A549 (cell line): ENCODE measurements at regions not wholly inside any gene's neighbourhood (a gene's known extent, or its start where the extent isn't known, plus 50 kb on each side); places are given as distances from the start of the nearest gene placed in this dataset.
A peak's percentile ranks its signal among the peaks of the same experiment; 100 is the strongest.

Experiments used
- ATAC-seq, 2 experiments: fragments of 200-7000 bp in 1 of 2; fragments of >200 bp in 1 of 2; cut with Nextera tagmentation in 1 of 2; cut with Tn5 transposase in 1 of 2; 3 replicates each; pipeline versions ENCODE4 v1.8.0 to v1.9.1; 2018 to 2020; ENCODE audit warnings: mild to moderate bottlenecking in 1 of 2, moderate library complexity in 1 of 2
- CTCF ChIA-PET: fragments of 300-600 bp; sonication (Branson Sonifier 250); formaldehyde crosslinking; extraction: SDS; loops from one replicate; lab custom pipeline; 2021; ENCODE audit warnings: antibody characterized with exemption, inconsistent platforms; lab: Yijun Ruan, JAX
- POLR2A ChIA-PET: fragments of 350-600 bp; formaldehyde crosslinking; extraction: SDS; loops from one replicate; lab custom pipeline; 2021; ENCODE audit warnings: antibody characterized with exemption, inconsistent platforms; lab: Yijun Ruan, JAX
- DNase-seq, 2 experiments: peaks; one replicate each; pipeline versions ENCODE4 v3.0.0 to v3.0.0-alpha.2; 2011 to 2016; ENCODE audit warnings: low read depth in 1 of 2, low spot score in 1 of 2
- FAIRE-seq: peaks from 2 replicates; lab custom pipeline; 2011; peaks lifted over from hg19 to GRCh38; lab: Jason Lieb, UNC
- H3K27ac ChIP-seq, 2 experiments: fragments of >200 bp; sonication (Bioruptor Twin); formaldehyde crosslinking; 3 replicates each; pipeline ENCODE4 v1.5.1; 2016 to 2017
- H3K4me1 ChIP-seq: fragments of >200 bp; sonication (Bioruptor Twin); formaldehyde crosslinking; 3 replicates; pipeline ENCODE4 v1.6.1; 2016
- H3K4me2 ChIP-seq: fragments of >200 bp; sonication (Bioruptor Twin); formaldehyde crosslinking; 3 replicates; pipeline ENCODE4 v1.6.1; 2016
- H3K4me3 ChIP-seq: fragments of >200 bp; sonication (Bioruptor Twin); formaldehyde crosslinking; 3 replicates; pipeline ENCODE4 v1.5.1; 2016
- H3K9me3 ChIP-seq: fragments of >200 bp; sonication (Bioruptor Twin); formaldehyde crosslinking; 3 replicates; pipeline ENCODE4 v1.6.1; 2016
- CBX2 ChIP-seq: fragments of 200-600 bp; sonication (generic); IDR thresholded peaks from 2 replicates; pipeline ENCODE4 v1.6.1; 2016; ENCODE audit warnings: low read depth, mild to moderate bottlenecking, borderline replicate concordance
- CBX8 ChIP-seq: fragments of 200-600 bp; sonication (generic); IDR thresholded peaks from 2 replicates; pipeline ENCODE4 v1.6.1; 2016
- EHF ChIP-seq: fragments of 250-450 bp; sonication (Bioruptor Pico); IDR thresholded peaks from 2 replicates; pipeline ENCODE4 v1.5.0; 2020; ENCODE audit warnings: mild to moderate bottlenecking
- FOSB ChIP-seq: fragments of 250-450 bp; sonication (Bioruptor Pico); IDR thresholded peaks from 2 replicates; pipeline ENCODE4 v1.5.0; 2020; ENCODE audit warnings: mild to moderate bottlenecking, moderate library complexity
- FOSL2 ChIP-seq, 2 experiments: fragments of 450-650 bp in 1 of 2; fragments of >200 bp in 1 of 2; sonication (Bioruptor Twin) in 1 of 2; formaldehyde crosslinking; IDR thresholded peaks; 2 replicates each; pipeline versions ENCODE4 v1.5.0 to v1.6.1; 2016 to 2020; ENCODE audit warnings: mild to moderate bottlenecking in 1 of 2, moderate library complexity in 1 of 2
- HOXB13 ChIP-seq: fragments of 250-450 bp; sonication (Bioruptor Pico); IDR thresholded peaks from 2 replicates; pipeline ENCODE4 v1.5.0; 2020; ENCODE audit warnings: low read depth, mild to moderate bottlenecking, moderate library complexity
- HOXB5 ChIP-seq: fragments of 250-450 bp; sonication (Bioruptor Pico); IDR thresholded peaks from 2 replicates; pipeline ENCODE4 v1.5.0; 2020; ENCODE audit warnings: mild to moderate bottlenecking, moderate library complexity
- JUNB ChIP-seq: fragments of >200 bp; sonication (Bioruptor Twin); formaldehyde crosslinking; IDR thresholded peaks from 2 replicates; pipeline ENCODE4 v1.6.1; 2016
- MAFK ChIP-seq: fragments of 450-650 bp; IDR thresholded peaks from 2 replicates; pipeline ENCODE4 v1.6.1; 2014; ENCODE audit not compliant: partially characterized antibody
- MAZ ChIP-seq: fragments of 150-350 bp; IDR thresholded peaks from 2 replicates; pipeline ENCODE4 v1.6.1; 2014; ENCODE audit warnings: antibody characterized with exemption, low read depth, low read length, borderline replicate concordance
- PBX3 ChIP-seq: IDR thresholded peaks from 2 replicates; pipeline ENCODE4 v1.6.1; 2012
- POLR2A ChIP-seq: IDR thresholded peaks from 2 replicates; pipeline ENCODE4 v1.6.1; 2012; ENCODE audit warnings: mild to moderate bottlenecking, low read length
- POLR2AphosphoS2 ChIP-seq: conservative IDR thresholded peaks from 2 replicates; pipeline ENCODE4 v1.6.1; 2012; ENCODE audit warnings: low read length, improper control_type of control experiment, inconsistent platforms
- RAD21 ChIP-seq, 2 experiments: fragments of >200 bp in 1 of 2; sonication (Bioruptor Twin) in 1 of 2; formaldehyde crosslinking in 1 of 2; IDR thresholded peaks in 1 of 2; conservative IDR thresholded peaks in 1 of 2; 2 replicates in 1 of 2; 3 replicates in 1 of 2; pipeline ENCODE4 v1.6.1; 2012 to 2018; ENCODE audit warnings: inconsistent platforms in 1 of 2
- RARB ChIP-seq: fragments of 250-450 bp; sonication (Bioruptor Pico); IDR thresholded peaks from 2 replicates; pipeline ENCODE4 v1.8.0; 2021; ENCODE audit warnings: mild to moderate bottlenecking, moderate library complexity
- TFCP2L1 ChIP-seq: fragments of 250-450 bp; sonication (Bioruptor Pico); IDR thresholded peaks from 2 replicates; pipeline ENCODE4 v1.5.0; 2021; ENCODE audit warnings: mild to moderate bottlenecking
- TP53 ChIP-seq: fragments of 250-450 bp; sonication (Bioruptor Pico); IDR thresholded peaks from 2 replicates; pipeline ENCODE4 v1.5.0; 2021; ENCODE audit warnings: mild to moderate bottlenecking, moderate library complexity
- ZSCAN20 ChIP-seq: fragments of 250-450 bp; sonication (Bioruptor Pico); IDR thresholded peaks from 2 replicates; pipeline ENCODE4 v1.8.0; 2022; ENCODE audit warnings: mild to moderate bottlenecking, moderate library complexity
- WGBS: methylation state at CpG from one replicate; pipeline ENCODE4 v1.1.6; 2017; ENCODE audit errors: missing lambda C conversion rate; 5-methylcytosine and 5-hydroxymethylcytosine counted together
- small RNA-seq, 6 experiments: library from RNA; depleted of rRNA; stranded (forward); fragments of <200 nt; gene quantifications; one replicate each; pipeline ENCODE3, GENCODE V24; 2012
- TF ChIP-seq, protein P1 (sequence below): fragments of 200-600 bp; sonication (generic); IDR thresholded peaks from 2 replicates; pipeline ENCODE4 v1.6.1; 2016; ENCODE audit warnings: antibody characterized with exemption, mild to moderate bottlenecking, moderate library complexity

DNA sequence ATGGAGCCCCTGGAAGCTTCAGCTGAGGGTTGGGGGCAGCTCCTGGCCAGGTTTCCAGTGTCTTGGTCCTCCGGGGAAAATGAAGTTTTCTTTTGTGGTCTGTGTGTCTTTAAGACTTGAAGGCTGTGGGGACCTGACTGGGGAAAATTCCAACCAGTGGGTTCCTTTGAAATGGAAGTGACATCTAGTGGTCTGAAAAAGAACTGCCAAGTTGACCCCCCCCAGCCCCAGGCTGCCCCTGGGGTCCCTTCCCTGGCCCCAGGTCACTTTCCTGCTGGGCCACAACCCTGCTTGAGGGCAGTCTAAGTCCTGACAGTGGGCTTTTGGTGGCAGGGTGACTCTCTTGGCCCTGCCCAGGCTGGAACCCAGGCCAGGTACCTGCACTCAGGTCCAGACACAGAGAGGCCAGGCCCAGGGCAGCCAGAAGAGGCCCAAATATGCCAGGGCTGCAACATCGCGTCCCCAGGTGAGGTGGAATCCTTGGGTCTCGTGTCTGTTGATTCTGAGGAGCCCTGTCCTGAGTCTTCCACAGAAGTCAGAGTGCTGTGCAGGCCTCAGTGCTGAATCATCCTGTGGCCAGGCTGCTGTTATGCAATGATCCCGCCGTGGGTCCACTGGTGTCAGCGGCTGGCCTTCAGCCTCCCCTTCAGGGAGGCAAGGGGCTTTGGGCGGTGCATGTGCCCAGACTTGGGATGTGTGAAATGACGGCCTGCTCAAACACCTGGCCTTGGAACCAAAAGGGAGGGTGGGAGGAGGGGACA is 68.4 kb downstream of the VEGFA start (continued):
- TF ChIP-seq POLR2A: no peak
- TF ChIP-seq POLR2AphosphoS2: no peak

GRCh38 chr6:43837507-43837906 is 67.5 kb downstream of the VEGFA start:
- no peak for FAIRE-seq
- DNase-seq: no peak
- Histone ChIP-seq H3K27ac (peak overlapping the region; percentile 75 to 93; a peak in 4 of 6 replicates), H3K4me2 (no peak overlapping the region; the same call in 2 of the 3 replicates), H3K9me3 (no peaks in the 10 kb centered on the region), H3K4me1 (peaks cover 27% of the 10 kb centered on the region), H3K4me3 (no peak overlapping the region)
- 23% methylated on average over 2 of the region's 2 CpGs for WGBS
- ATAC-seq: no peak
- CTCF ChIA-PET: interaction anchor here (1.2 to 2.1 kb wide), 4 partner anchors 9 to 63 kb away, joined by 3 to 9 read pairs (median 4); no protein-coding TSS in a partner anchor
- no peak for TF ChIP-seq HOXB13 (CRISPR knock-in tag)
- POLR2A ChIA-PET: no interaction called here

DNA sequence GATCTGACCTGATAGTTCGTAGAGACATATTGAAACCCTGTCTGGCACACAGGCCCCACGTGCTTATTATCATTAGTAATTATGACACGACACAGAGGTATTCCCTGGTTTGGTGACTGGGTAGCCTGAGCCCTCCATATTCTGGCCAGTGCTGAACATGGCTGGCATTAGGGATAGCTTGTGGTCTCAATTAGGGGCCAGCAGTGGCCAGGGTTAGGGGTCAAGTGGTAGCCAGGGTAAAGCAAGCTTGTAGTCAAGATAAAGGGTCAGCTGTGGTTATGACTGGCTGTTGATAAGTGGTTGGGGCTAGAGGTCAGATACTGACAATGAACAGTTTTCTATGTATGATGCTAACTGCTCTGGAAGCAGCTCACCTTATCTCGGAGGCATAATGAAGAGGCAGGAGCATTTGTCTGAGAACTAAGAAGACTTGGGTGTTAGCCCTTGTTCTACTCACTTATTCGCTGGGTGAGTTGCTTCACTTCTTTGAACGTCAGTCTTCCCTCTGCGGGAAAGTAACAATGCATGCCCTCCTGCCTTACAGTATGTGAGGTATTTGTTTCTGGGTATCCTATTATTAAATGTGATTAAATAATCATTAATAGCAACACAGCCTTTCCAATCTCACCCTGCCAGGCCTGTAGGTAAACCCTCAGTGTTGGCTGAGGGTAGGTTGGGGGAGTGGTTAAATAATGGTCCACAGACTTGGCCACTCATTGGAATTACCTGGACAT is 66.7 kb downstream of the VEGFA start:
- POLR2A ChIA-PET: no interaction called here
- Histone ChIP-seq H3K27ac (no peak overlapping the region), H3K4me3 (no peak overlapping the region), H3K4me2 (no peak overlapping the region), H3K9me3 (no peaks in the 10 kb centered on the region), H3K4me1 (peaks cover 27% of the 10 kb centered on the region)
- CTCF ChIA-PET: interaction anchor here (1.2 to 2.1 kb wide), 4 partner anchors 9 to 242 kb away, joined by 3 to 9 read pairs (median 4); no protein-coding TSS in a partner anchor
- no peak for DNase-seq
- FAIRE-seq: no peak
- no peak for ATAC-seq
- WGBS: 77% methylated on average over 7 of the region's 7 CpGs
- TF ChIP-seq HOXB5 (CRISPR knock-in tag) (no peak), FOSB (CRISPR knock-in tag) (no peak), MAZ (no peak), ZSCAN20 (no peak), TFCP2L1 (CRISPR knock-in tag) (no peak), TP53 (no peak), MAFK (no peak), FOSL2 (IDR thresholded peaks at IDR 0.05) (no peak), FOSL2 (CRISPR knock-in tag; IDR thresholded peaks at IDR 0.05) (no peak), POLR2A (no peak), POLR2AphosphoS2 (no peak), PBX3 (no peak), RAD21 (conservative IDR thresholded peaks at IDR 0.05 in 1 of 2, IDR thresholded peaks at IDR 0.05 in 1 of 2) (no peak), JUNB (no peak), EHF (CRISPR knock-in tag) (no peak), CBX2 (no peak), CBX8 (no peak), RARB (CRISPR knock-in tag) (no peak)
- TF ChIP-seq, protein P1, sequence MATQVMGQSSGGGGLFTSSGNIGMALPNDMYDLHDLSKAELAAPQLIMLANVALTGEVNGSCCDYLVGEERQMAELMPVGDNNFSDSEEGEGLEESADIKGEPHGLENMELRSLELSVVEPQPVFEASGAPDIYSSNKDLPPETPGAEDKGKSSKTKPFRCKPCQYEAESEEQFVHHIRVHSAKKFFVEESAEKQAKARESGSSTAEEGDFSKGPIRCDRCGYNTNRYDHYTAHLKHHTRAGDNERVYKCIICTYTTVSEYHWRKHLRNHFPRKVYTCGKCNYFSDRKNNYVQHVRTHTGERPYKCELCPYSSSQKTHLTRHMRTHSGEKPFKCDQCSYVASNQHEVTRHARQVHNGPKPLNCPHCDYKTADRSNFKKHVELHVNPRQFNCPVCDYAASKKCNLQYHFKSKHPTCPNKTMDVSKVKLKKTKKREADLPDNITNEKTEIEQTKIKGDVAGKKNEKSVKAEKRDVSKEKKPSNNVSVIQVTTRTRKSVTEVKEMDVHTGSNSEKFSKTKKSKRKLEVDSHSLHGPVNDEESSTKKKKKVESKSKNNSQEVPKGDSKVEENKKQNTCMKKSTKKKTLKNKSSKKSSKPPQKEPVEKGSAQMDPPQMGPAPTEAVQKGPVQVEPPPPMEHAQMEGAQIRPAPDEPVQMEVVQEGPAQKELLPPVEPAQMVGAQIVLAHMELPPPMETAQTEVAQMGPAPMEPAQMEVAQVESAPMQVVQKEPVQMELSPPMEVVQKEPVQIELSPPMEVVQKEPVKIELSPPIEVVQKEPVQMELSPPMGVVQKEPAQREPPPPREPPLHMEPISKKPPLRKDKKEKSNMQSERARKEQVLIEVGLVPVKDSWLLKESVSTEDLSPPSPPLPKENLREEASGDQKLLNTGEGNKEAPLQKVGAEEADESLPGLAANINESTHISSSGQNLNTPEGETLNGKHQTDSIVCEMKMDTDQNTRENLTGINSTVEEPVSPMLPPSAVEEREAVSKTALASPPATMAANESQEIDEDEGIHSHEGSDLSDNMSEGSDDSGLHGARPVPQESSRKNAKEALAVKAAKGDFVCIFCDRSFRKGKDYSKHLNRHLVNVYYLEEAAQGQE: no peak

Small RNAs in the stretch of these regions (small RNA-seq; reads per million reads assigned to genes)
- 0 reads per million in 6 experiments for gene AL157371.1
